HG03064 (cell line): ENCODE measurements at regions not wholly inside any gene's neighbourhood (a gene's known extent, or its start where the extent isn't known, plus 50 kb on each side); places are given as distances from the start of the nearest gene placed in this dataset.
"Not testable (repeated sequence)": the region's sequence is repeated elsewhere in the genome, so short reads cannot be mapped to it uniquely, and the experiment has no call there.

Experiments used
- ATAC-seq: cut with Tn5 transposase; IDR thresholded peaks from one replicate; pipeline ENCODE4 v1.9.1; 2021; ENCODE audit warnings: low read depth; ENCODE audit not compliant: unreplicated experiment

DNA sequence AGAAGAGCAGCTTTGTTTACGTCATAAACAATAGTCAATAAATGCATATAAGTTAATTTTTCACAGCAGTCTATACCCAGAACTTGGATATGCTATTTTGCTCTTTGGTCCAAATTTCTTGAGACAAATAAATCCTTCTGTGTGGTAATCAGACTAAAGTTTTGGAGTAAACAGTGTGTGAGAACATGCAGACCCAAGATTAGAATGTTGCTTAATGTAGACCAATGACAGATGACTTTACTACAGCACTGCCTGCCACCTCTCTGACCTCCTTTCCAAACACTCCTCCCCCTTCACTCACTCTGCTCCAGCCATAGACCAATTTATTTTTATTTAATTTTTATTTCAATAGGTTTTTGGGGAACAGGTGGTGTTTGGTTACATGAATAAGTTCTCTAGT is 115.3 kb upstream of the TANK start:
- ATAC-seq: no peak

DNA sequence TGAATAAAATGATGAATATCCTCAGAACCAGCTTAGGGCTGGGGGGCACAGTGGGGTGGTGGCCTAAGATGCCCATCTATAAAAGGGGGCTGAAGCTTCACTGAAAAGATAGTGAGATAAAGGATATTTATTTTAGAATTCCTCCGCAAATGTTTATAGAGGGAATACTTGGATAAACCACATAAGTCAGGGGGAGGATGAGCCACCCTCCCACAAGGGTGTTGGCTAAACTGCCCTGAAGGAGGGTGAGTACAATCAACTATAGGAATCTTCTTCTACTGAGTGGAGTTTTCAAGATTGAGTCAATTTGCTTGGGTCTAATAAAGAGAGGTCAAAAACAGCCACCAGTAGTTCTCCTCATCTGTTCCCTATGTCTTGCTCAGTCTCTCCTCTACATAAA is 114.5 kb upstream of the TANK start:
- ATAC-seq: no peak

DNA sequence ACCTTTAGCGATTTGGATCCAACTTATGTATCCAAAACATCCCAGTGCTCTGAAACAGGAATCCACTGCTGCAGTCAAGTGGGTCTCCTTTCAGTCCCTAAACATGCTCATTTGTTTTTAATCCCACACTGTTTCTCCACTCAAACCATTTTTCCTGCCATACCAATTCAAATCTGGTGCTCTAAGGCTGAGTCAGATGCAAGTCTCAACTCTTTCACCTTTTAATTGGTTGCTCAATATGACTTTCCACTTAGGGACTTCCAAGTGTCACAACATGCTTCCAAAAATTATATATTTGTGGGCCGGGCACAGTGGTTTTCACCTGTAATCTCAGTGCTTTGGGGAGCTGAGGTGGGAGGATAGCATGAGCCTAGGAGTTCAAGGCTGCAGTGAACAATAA is 113.4 kb upstream of the TANK start:
- ATAC-seq: no peak

DNA sequence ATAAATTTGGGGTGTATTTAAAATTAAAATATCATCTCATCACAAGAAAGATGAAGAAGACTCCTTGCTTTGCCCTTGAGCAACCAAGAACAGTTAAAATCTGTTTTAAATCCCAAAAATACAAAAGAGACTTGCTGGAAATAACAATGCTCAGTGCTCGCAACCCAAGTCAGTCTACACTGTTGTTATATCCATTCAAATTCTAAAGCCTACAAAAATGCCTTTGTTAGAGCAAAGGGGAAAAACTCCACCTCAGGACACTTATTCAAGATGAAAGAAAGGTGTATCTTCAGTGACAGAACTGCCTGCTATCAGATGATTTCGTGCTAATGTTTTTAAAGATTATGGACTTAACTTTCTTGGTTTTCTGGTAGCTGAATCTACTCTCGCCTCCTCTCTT is 111.9 kb upstream of the TANK start:
- ATAC-seq: no peak

DNA sequence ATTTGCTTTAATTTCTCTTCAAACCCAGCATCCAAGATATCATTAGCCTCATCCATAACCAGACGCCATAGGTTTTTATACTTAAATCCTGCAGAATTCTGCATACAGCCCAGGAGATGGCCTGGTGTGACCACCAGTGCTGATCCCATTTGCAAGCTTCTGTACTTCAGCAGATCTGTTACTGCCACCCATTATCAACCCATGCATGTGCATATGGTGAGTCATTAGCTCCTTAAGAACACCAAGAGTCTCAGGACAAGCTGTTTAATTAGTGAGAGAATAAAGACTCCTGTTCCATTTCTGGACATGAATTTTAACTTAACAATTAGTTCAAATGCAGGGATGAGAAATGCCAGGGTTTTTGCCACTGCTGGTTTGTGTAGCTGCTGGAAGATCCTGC is 110.7 kb upstream of the TANK start:
- no peak for ATAC-seq

DNA sequence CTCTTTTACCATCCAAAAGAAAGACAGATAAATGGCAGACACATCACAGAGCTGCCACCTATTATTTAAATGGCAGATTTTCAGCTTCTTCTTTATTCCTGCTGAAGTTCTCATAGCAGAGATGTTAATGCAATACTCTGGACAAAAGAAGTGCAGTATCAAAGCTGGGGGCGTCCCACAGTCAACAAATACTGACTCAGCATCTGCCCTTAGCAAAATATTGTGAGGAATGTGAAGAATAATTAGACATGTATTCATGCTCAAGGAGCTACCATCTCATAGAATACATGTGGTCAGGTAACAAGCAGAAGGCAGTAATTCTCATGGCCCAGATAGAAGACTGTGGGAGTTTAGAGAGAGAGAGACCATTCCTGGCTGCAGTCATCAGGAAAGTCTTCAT is 108.0 kb upstream of the TANK start:
- no peak for ATAC-seq

DNA sequence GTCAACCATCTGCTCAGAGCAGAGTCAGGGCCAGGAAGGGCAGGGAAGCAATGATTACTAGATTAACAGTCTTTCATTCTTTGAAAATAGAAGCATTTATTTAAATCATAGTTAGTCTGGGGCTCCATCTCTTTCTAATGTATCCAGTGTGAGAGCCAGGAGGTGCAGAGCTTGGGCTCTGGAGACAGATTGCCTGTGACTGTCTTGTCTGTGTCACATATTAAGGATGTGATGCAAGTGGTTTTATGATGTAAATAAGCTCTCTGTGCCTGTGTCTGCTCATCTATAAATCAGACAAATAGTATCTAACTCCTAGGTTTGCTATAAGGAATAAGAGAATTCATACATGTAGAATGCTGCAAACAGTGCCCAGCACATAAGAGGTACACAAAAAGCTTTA is 104.9 kb upstream of the TANK start:
- no peak for ATAC-seq

DNA sequence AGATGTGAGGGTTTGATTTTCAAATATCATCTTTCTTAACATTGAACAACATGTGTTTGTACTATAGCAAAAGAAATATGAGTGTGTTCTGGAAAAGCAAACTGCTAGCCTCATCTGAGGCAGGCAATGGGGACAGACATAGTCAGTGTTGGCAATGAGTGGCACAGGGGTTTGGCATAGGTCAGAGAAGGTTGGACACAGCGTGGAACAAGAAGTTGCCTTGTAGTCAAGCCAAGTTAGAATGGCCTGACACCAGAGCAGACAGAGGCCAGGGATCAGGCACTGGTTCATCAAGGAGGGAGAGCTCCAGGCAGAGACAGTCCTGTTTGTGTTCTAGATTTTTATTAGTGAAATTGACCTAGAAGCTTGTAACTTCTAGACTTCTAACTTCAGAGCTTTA is 100.8 kb upstream of the TANK start:
- ATAC-seq: no peak

DNA sequence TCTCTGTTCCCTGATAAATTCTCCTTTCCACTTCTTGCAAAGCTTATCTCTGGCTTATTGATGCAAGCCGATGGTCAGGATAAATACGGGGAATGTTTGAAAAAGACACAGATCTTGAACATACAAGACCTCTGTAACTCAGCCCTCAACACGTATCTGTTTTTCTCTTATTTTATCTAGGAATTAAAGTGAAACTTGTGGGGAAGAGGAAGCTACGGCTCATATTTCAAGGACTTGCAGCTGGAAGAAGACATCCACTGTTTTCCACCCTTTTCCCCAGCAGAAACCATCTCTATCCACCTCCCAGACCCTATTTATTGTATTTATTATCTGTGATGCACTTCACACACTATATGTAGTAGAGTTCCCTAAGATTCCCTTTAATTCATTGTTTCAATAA is 98.4 kb upstream of the TANK start:
- ATAC-seq: no peak

DNA sequence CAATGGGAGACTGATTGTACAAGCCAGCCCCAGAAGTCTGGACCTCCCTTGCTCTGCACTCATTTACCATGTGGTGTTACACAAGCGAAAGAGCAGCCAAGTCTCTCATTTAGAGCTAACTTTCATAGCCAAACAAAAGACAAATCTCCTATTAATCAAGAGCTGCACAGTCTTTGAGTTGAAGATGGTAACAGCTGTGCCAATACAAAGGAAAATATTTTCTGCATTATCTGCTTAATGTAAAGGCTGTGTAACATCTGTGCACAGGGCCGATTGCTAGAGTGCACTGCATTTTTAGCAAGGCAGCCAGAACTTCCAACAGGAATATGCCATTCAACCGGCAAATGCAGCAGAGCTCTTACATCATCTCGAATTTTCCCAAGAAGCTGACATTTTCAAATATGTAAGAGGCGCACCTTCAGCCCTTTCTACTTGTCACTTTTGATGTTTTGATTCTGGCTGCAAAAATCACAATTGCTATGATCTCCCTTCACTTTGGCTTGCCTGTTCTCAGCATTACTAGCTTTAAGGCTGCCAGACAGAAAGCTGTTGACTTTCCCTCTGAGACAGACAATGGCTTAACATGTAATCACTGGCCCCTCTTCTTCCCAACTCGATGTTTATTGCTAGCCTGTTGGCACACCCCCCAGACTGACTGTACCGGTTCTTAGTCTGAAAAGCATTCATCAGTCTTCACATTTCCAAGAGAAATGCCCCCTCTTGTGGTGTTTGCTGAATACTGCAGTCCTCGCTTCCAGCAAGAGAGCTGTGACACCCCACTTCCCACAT is 96.9 kb upstream of the TANK start:
- ATAC-seq: peak; percentile 90

DNA sequence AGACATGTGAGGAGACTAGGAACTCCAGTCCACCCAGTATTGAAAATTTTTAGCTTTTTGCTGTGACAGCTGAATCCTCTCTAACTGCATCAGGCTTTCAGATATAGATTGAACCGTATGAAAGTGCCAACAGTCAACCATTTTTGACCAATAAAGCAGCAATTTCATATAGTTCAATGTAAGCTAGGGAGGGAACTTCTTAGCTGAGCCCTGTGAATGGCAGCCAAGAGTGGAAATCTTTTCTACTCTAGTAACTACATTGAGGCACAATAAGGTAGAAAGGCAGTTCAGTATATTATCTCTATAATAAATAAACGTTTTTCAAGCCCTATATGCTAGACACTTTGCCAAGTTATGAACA is 96.3 kb upstream of the TANK start:
- ATAC-seq: peak; percentile 41

DNA sequence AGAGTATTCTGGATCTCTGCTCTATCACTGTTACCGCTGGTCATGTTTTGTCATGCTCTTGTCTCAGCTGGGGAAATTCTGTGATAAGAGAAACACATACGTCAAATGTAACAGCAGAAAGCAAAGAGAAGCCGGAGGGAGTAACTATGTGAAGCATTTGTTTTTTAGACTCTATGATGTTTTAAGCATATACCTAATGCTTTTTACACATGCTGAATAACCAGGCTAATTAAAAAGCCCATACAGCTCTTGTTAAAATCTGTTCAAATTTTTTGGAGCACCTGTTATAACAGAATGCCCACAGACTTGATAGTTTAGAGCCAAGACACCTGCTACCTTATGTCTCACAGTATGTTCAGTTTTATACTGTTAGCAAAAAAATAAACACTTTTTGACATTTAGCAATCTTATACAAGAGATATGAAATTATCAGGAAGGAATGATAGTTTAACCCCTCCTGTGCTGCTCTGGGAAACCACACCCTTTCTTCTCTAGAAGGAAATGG is 92.3 kb upstream of the TANK start:
- ATAC-seq: no peak

DNA sequence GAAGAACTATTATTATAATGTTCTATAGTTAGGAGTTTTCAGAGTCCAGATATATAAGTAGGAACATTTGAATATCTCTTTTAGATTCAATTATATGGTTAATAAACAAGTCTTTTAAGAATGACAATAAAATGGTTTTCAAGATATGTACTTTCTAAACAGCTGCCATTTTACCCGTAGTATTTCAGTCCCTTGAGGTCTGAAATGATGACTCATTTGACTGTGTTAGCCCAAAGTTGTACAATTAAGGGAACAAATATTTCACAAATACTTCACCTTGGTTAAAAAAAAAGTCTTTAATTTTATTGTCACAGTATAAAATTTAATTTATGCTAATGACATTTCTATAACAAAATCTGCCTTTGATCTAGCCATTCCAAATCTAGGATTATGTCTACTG is 91.6 kb upstream of the TANK start:
- no peak for ATAC-seq

DNA sequence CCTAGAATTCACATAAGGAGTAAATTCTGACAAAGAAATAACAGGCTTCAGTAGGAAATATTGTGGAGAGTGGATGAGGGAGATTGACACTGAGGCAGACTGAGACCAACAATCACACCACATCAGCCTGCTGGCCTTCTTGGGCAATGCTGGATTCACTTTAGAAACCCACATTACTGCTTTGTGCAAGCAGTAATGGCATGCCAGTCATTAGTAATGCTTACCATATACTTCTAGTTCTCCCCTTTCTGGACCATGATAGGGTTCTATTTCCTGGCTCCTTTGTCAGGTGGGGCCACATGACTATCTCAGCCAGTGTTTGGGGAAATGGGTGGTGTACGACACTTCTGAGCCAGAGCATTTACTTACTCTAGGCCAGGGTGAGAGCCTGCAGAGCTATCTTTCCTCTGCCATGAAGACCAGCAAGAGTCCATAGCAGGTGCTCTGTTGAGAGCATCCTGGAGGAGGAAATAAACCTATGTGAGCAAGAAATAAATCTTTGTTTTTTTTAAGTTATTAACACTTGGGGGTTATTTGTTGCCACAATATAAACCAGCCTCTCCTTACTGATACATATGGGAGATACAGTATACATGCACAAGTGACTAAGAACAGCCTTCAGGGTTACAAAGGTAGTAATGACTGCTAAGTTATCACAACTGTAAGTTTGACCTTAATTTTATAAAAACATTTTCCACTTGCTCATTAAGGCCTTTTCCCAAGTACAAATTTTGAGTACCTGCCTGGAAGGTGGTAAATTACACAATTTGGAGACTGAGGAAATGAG is 89.3 kb upstream of the TANK start:
- no peak for ATAC-seq

DNA sequence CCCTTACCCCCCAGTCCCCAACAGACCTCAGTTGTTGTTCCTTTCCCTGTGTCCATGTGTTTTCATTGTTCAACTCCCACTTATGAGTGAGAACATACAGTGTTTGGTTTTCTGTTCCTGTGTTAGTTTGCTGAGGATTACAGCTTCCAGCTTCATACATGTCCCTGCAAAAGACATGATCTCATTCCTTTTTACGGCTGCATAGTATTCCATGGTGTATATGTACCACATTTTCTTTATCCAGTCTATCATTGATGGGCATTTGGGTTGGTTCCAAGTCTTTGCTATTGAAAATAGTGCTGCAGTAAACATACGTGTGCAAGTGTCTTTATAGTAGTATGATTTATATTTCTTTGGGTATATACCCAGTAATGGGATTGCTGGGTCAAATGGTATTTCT is 87.8 kb upstream of the TANK start:
- ATAC-seq: not testable (repeated sequence)

DNA sequence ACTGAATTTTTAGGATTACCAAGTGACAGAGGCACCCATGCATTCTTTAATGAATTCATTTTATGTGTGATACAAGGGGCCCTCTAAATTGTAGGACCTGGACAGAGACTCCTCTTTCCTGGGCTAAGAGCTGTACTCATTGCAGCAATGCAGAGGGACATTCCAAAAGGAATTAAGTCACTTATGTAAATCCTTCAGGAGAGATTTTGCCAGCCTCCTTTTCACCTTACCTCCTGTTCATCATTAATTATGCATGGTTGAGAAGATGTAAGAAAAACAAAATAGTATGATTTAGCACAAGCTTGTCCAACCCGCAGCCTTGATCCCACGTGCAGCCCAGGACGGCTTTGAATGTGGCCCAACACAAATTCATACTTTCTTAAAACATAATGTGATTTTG is 84.5 kb upstream of the TANK start:
- no peak for ATAC-seq

DNA sequence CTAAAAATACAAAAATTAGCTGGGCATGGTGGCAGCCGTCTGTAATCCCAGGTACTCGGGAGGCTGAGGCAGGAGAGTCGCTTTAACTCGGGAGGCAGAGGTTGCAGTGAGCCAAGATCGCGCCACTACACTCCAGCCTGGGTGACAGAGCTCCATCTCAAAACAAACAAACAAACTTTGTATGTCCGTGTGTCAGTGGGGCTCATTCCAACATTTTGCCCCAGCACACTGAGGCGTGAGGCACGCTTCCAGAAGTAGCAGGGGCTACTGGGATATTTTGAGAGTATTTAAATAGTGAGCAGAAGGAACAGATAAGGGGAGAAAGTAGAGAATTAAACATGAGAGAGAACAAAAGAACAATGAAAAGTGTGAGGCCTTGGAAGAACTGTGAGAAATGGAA is 83.3 kb upstream of the TANK start:
- no peak for ATAC-seq

DNA sequence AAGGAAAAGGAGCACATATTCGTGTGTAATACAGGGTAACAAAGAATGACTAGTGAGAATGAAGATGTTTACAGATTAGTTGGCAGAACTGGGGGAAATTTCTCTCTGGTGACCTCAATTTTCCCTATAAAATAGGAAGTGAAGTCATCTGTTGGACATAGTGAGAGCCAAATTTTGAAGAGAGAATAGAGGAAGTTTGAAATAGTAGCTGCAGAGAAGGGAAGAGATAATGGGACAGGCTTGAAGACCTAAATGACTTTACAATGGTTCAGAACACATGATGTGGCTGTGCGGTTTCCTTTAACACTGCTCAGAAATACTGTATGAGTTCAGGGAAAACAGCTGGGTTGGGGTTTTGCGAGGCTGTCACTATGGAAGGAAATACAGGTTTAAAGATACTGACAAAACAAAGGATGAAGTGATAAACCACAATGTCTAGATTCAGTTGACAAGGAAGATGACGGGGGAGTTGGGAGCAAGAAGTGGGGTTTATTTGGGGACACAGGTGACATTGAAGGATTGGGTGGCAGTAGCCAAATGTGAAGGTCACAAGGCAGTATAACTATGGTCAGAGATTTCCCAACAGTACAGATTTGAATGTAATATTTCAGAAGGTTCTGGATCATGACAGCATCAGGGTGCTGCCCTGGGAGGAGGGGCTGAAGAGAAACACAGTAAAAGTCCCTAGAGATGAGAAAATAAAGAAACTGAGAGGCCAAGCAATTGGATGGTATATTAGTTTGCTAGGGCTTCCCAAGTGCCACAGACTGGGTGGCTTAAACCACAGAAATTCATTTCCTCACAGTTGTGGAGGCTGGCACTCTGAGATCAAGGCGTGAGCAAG is 82.6 kb upstream of the TANK start:
- peak; percentile 89 for ATAC-seq

DNA sequence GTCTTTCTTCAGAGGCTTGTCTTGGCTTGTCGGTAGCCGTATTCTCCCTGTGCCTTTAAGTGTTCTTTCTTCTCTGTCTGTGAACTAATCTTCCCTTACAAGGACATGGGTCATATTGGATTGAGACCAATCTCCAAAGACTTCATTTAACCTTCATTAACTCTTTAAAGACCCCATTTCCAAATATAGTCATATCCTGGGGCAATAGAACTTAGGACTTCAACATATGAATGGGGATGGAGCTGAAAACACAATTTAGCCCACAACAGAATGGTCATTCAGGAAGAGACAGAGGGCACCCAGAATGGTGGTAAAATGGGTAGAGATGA is 82.1 kb upstream of the TANK start:
- no peak for ATAC-seq

DNA sequence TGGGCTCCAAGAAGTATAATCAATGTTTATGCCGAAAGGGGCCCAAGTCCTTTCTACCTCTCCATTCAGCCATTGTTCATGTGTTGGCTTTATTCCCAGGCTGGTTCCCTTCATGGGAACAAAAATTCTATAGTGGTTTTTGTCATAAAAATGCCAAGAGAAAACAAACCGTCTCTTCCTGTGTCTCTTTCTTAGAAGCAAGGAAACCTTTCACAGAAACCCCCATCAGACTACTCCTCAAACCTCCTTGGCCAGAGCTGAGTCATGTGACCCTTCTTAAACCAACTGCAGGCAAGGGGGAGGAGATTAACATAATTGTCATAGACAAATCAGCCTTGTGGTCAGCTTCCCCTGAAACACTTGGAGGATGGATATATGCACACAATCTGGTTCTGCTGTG is 75.1 kb upstream of the TANK start:
- no peak for ATAC-seq

DNA sequence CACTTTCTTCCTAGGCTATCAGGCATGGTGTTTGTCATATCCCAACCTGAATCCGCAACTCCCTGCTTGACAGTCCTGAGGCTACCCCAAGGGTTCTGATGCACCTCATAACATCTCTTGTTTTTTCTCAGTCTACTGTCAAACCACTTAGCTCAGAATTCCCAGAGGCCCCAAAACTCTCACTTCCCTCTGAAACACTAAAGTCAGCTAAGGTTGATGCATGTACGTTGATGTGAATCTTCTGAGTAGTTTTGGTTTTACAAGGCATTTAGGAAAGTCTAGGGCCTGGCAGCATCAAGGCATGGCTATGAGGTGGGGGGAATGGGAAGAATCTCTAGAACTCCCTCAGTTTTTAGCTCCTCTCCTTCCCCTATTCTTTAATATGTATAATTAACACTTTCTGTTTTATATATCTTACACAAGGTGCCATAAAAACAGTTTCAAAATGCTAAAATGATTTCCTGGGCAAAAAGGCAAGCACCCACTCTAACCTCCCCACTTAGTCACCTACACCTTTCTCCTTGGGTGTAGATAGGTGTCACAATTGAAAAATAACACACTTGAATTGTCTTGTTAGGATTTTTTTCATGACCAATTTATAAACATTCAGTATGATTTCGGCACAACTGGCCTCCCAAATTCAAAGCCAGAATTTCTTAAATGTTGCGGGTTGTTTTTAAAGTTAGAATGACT is 71.4 kb upstream of the TANK start:
- peak; percentile 89 for ATAC-seq
